IMR-90 (cell line): ENCODE measurements at regions not wholly inside any gene's neighbourhood (a gene's known extent, or its start where the extent isn't known, plus 50 kb on each side); places are given as distances from the start of the nearest gene placed in this dataset.

Experiments used
- ATAC-seq: fragments of 200-7000 bp; cut with Tn5 transposase; 2 replicates; pipeline ENCODE4 v1.9.1; 2020; ENCODE audit warnings: low read depth, mild to moderate bottlenecking, moderate library complexity
- BruUV-seq: library from RNA; stranded (reverse); fragments of 400-500 nt; replicated peaks from 2 replicates; lab custom pipeline; 2021; lab: Mats Ljungman, UMichigan
- CTCF ChIA-PET: fragments of 300-600 bp; formaldehyde crosslinking; extraction: SDS; loops from one replicate; lab custom pipeline; 2021; ENCODE audit warnings: antibody characterized with exemption; lab: Yijun Ruan, JAX
- POLR2A ChIA-PET: fragments of 300-600 bp; sonication (Branson Sonifier 250); formaldehyde crosslinking; loops from one replicate; lab custom pipeline; 2022; ENCODE audit warnings: antibody characterized with exemption; ENCODE audit not compliant: unreplicated experiment; lab: Charles Lee
- DNase-seq: peaks from one replicate; pipeline ENCODE4 v3.0.0; 2013
- H2AFZ ChIP-seq: replicated peaks from 2 replicates; pipeline ENCODE3; 2013; ENCODE audit warnings: low read length, mild to moderate bottlenecking; ENCODE audit not compliant: poor library complexity
- H2AK5ac ChIP-seq: 2 replicates; pipeline ENCODE4 v1.6.1; 2013; ENCODE audit warnings: low read depth, low read length, inconsistent platforms
- H2AK9ac ChIP-seq: replicated peaks from 2 replicates; pipeline ENCODE3; 2013; ENCODE audit warnings: mild to moderate bottlenecking, low read depth, low read length, moderate library complexity; ENCODE audit not compliant: poor library complexity
- H2BK120ac ChIP-seq: 2 replicates; pipeline ENCODE4 v1.6.1; 2013; ENCODE audit warnings: low read depth, low read length, inconsistent platforms
- H2BK15ac ChIP-seq: 3 replicates; pipeline ENCODE4 v1.6.1; 2013; ENCODE audit warnings: low read depth, low read length, inconsistent platforms
- H2BK20ac ChIP-seq: 2 replicates; pipeline ENCODE4 v1.6.1; 2013; ENCODE audit warnings: low read depth, mild to moderate bottlenecking, inconsistent platforms, low read length, moderate library complexity
- H2BK5ac ChIP-seq: 2 replicates; pipeline ENCODE4 v1.6.1; 2013; ENCODE audit warnings: mild to moderate bottlenecking, low read depth, low read length, inconsistent platforms; ENCODE audit not compliant: poor library complexity, severe bottlenecking
- H3K14ac ChIP-seq: replicated peaks from 2 replicates; pipeline ENCODE4 v1.6.1; 2013; ENCODE audit warnings: low read depth, low read length, inconsistent platforms
- H3K18ac ChIP-seq: 2 replicates; pipeline ENCODE4 v1.6.1; 2013; ENCODE audit warnings: low read depth, low read length, control low read depth
- H3K23ac ChIP-seq: 2 replicates; pipeline ENCODE4 v1.6.1; 2013; ENCODE audit warnings: low read depth, low read length, inconsistent platforms
- H3K27ac ChIP-seq: 2 replicates; pipeline ENCODE4 v1.5.1; 2013; ENCODE audit warnings: mild to moderate bottlenecking, control low read depth, low read length; ENCODE audit not compliant: insufficient read depth
- H3K27me3 ChIP-seq: 2 replicates; pipeline ENCODE4 v1.6.1; 2013; ENCODE audit warnings: low read length; ENCODE audit not compliant: control insufficient read depth, insufficient read depth
- H3K36me3 ChIP-seq: 2 replicates; pipeline ENCODE4 v1.6.1; 2013; ENCODE audit warnings: low read length, mixed read lengths; ENCODE audit not compliant: control insufficient read depth, insufficient read depth
- H3K4ac ChIP-seq: 2 replicates; pipeline ENCODE4 v1.6.1; 2013; ENCODE audit warnings: low read depth, low read length, inconsistent platforms
- H3K4me1 ChIP-seq: 2 replicates; pipeline ENCODE4 v1.6.1; 2013; ENCODE audit warnings: low read length, mixed read lengths; ENCODE audit not compliant: control insufficient read depth, insufficient read depth
- H3K4me2 ChIP-seq: 2 replicates; pipeline ENCODE4 v1.6.1; 2013; ENCODE audit warnings: low read depth, mild to moderate bottlenecking, control low read depth, low read length, moderate library complexity
- H3K4me3 ChIP-seq: 2 replicates; pipeline ENCODE4 v1.5.1; 2013; ENCODE audit warnings: low read depth, mild to moderate bottlenecking, control low read depth, low read length, moderate library complexity; ENCODE audit not compliant: insufficient read depth
- H3K56ac ChIP-seq: 2 replicates; pipeline ENCODE4 v1.6.1; 2013; ENCODE audit warnings: low read length, inconsistent platforms; ENCODE audit not compliant: insufficient read depth; ENCODE audit errors: extremely low read depth
- H3K79me1 ChIP-seq, 2 experiments: 2 replicates each; pipeline ENCODE4 v1.6.1; 2013; ENCODE audit warnings: low read length in 2 of 2, inconsistent platforms in 1 of 2, low read depth in 1 of 2
- H3K9ac ChIP-seq: 2 replicates; pipeline ENCODE4 v1.6.1; 2013; ENCODE audit warnings: low read depth, low read length, control low read depth
- H3K9me1 ChIP-seq: 2 replicates; pipeline ENCODE4 v1.6.1; 2013; ENCODE audit warnings: low read length, inconsistent platforms; ENCODE audit not compliant: insufficient read depth
- H3K9me3 ChIP-seq: 2 replicates; pipeline ENCODE4 v1.6.1; 2013; ENCODE audit warnings: low read length; ENCODE audit not compliant: control insufficient read depth, insufficient read depth
- H4K20me1 ChIP-seq: 2 replicates; pipeline ENCODE4 v1.6.1; 2013; ENCODE audit warnings: low read length, inconsistent platforms; ENCODE audit not compliant: insufficient read depth
- H4K5ac ChIP-seq: 2 replicates; pipeline ENCODE4 v1.6.1; 2013; ENCODE audit warnings: mild to moderate bottlenecking, low read depth, low read length, control low read depth
- H4K8ac ChIP-seq, 2 experiments: 2 replicates each; pipeline ENCODE4 v1.6.1; 2013; ENCODE audit warnings: low read depth in 2 of 2, low read length in 2 of 2, control low read depth in 1 of 2, inconsistent platforms in 1 of 2
- H4K91ac ChIP-seq: 2 replicates; pipeline ENCODE4 v1.6.1; 2013; ENCODE audit warnings: low read depth, low read length, inconsistent platforms; ENCODE audit not compliant: insufficient read depth
- BHLHE40 ChIP-seq: fragments of 150-350 bp; IDR thresholded peaks from 2 replicates; pipeline ENCODE4 v1.6.1; 2016; ENCODE audit warnings: mild to moderate bottlenecking, low read depth, low read length
- CEBPB ChIP-seq: IDR thresholded peaks from 2 replicates; pipeline ENCODE4 v1.6.1; 2012; ENCODE audit warnings: low read depth, low read length, improper control_type of control experiment
- CHD1 ChIP-seq: IDR thresholded peaks from 2 replicates; pipeline ENCODE4 v1.6.1; 2012; ENCODE audit warnings: low read depth, low read length, improper control_type of control experiment
- CTCF ChIP-seq: conservative IDR thresholded peaks from 2 replicates; pipeline ENCODE4 v1.5.1; 2012; ENCODE audit warnings: mild to moderate bottlenecking, low read depth, low read length, improper control_type of control experiment
- ELK1 ChIP-seq: fragments of 150-350 bp; IDR thresholded peaks from 2 replicates; pipeline ENCODE4 v1.6.1; 2016; ENCODE audit warnings: low read depth, mild to moderate bottlenecking, low read length, moderate library complexity, borderline replicate concordance
- FOS ChIP-seq: fragments of 150-350 bp; IDR thresholded peaks from 2 replicates; pipeline ENCODE4 v1.6.1; 2016; ENCODE audit warnings: low read depth, low read length
- MAFK ChIP-seq: IDR thresholded peaks from 2 replicates; pipeline ENCODE4 v1.6.1; 2012; ENCODE audit warnings: low read depth, low read length, improper control_type of control experiment
- MAZ ChIP-seq: IDR thresholded peaks from 2 replicates; pipeline ENCODE4 v1.6.1; 2012; ENCODE audit warnings: low read depth, mild to moderate bottlenecking, low read length, improper control_type of control experiment, moderate library complexity, borderline replicate concordance
- MXI1 ChIP-seq: IDR thresholded peaks from 2 replicates; pipeline ENCODE4 v1.6.1; 2012; ENCODE audit warnings: low read depth, mild to moderate bottlenecking, low read length, moderate library complexity, borderline replicate concordance
- NFE2L2 ChIP-seq: fragments of 150-350 bp; IDR thresholded peaks from 2 replicates; pipeline ENCODE4 v1.6.1; 2016; ENCODE audit warnings: low read depth, mild to moderate bottlenecking, low read length
- POLR2A ChIP-seq: IDR thresholded peaks from 2 replicates; pipeline ENCODE4 v1.6.1; 2012; ENCODE audit warnings: mild to moderate bottlenecking, low read depth, low read length
- RAD21 ChIP-seq: IDR thresholded peaks from 2 replicates; pipeline ENCODE4 v1.6.1; 2012; ENCODE audit warnings: low read length, improper control_type of control experiment
- RCOR1 ChIP-seq: IDR thresholded peaks from 2 replicates; pipeline ENCODE4 v1.6.1; 2012; ENCODE audit warnings: mild to moderate bottlenecking, low read length, improper control_type of control experiment; ENCODE audit not compliant: insufficient replicate concordance
- RFX5 ChIP-seq: IDR thresholded peaks from 2 replicates; pipeline ENCODE4 v1.8.0; 2012; ENCODE audit warnings: low read depth, mild to moderate bottlenecking, low read length, moderate library complexity
- SMC3 ChIP-seq: fragments of 150-350 bp; IDR thresholded peaks from 2 replicates; pipeline ENCODE4 v1.6.1; 2016; ENCODE audit warnings: low read depth, mild to moderate bottlenecking, antibody characterized with exemption, low read length, moderate library complexity
- USF2 ChIP-seq: fragments of 150-350 bp; IDR thresholded peaks from 2 replicates; pipeline ENCODE4 v1.6.1; 2017; ENCODE audit warnings: mild to moderate bottlenecking, antibody characterized with exemption, low read length, low read depth
- WGBS, 2 experiments: methylation state at CpG; one replicate each; pipeline versions ENCODE4 v1.1.5 to v1.1.7; 2013; ENCODE audit warnings: missing lambda C conversion rate in 2 of 2; ENCODE audit not compliant: insufficient read length in 1 of 2; ENCODE audit errors: extremely low coverage in 2 of 2; 5-methylcytosine and 5-hydroxymethylcytosine counted together
- dilution Hi-C: fragments of 300-500 bp; cut with HindIII; formaldehyde crosslinking; loops from one replicate; pipeline ENCODE4 v1.14.3; 2018; ENCODE audit warnings: low sequenced_read_pairs; ENCODE audit not compliant: unreplicated experiment
- in situ Hi-C: fragments of 300-500 bp; cut with MboI; formaldehyde crosslinking; loops from 3 replicates; pipeline ENCODE4 v1.14.3; 2019; ENCODE audit warnings: low sequenced_read_pairs, inconsistent platforms, mixed read lengths
- intact Hi-C: fragments of 100-400 bp; cut with micrococcal nuclease; formaldehyde crosslinking; loops from 2 replicates; pipeline ENCODE4 v1.10.0; 2022

- intact Hi-C loops: no loop called here
These were observed 107.9 kb upstream of the MAP3K7 start for GRCh38 chr6:90694802-90695201.

More at GRCh38 chr6:90694802-90695201, 107.9 kb upstream of the MAP3K7 start:
- TF ChIP-seq RCOR1: no peak
- TF ChIP-seq CHD1: no peak
- no peak for TF ChIP-seq MAFK
- TF ChIP-seq POLR2A: no peak
- no peak for TF ChIP-seq NFE2L2
- TF ChIP-seq BHLHE40: no peak
- TF ChIP-seq MAZ: no peak
- no peak for TF ChIP-seq SMC3
- TF ChIP-seq CTCF: no peak
- TF ChIP-seq ELK1: no peak
- TF ChIP-seq USF2: no peak
- no peak for TF ChIP-seq RFX5
- no peak for TF ChIP-seq RAD21
- TF ChIP-seq FOS: no peak
- no peak for TF ChIP-seq MXI1
- no peak for TF ChIP-seq CEBPB
- no peak for DNase-seq
- no peaks in the 10 kb centered on the region for H3K36me3 ChIP-seq
- no peak overlapping the region for H4K91ac ChIP-seq
- no peak overlapping the region for H4K5ac ChIP-seq
- H3K4me3 ChIP-seq: no peak overlapping the region
- H2BK20ac ChIP-seq: no peak overlapping the region
- no peaks in the 10 kb centered on the region for H3K9me1 ChIP-seq
- no peaks in the 10 kb centered on the region for H3K79me1 ChIP-seq
- no TSS peak for BruUV-seq
- H2AK5ac ChIP-seq: no peak overlapping the region
- H4K20me1 ChIP-seq: no peaks in the 10 kb centered on the region
- H3K4ac ChIP-seq: no peak overlapping the region
- no peaks in the 10 kb centered on the region for H3K4me1 ChIP-seq
- no peak overlapping the region for H3K9ac ChIP-seq
- H2BK5ac ChIP-seq: no peak overlapping the region
- dilution Hi-C loops: no loop called here
- no CpG with 5 or more reads among the region's 2 CpGs for WGBS, 2 experiments
- H2BK120ac ChIP-seq: no peak overlapping the region
- no peaks in the 10 kb centered on the region for H3K9me3 ChIP-seq
- H3K4me2 ChIP-seq: no peak overlapping the region
- H3K14ac ChIP-seq: no peak overlapping the region
- no peak overlapping the region for H2AK9ac ChIP-seq
- no peak overlapping the region for H4K8ac ChIP-seq
- no peak overlapping the region for H3K27ac ChIP-seq
- no peak overlapping the region for H2AFZ ChIP-seq
- no peak overlapping the region for H3K23ac ChIP-seq
- H3K18ac ChIP-seq: no peak overlapping the region
- in situ Hi-C loops: no loop called here
- no peak for ATAC-seq
- no peak overlapping the region for H2BK15ac ChIP-seq
- CTCF ChIA-PET: no interaction called here
- no peak overlapping the region for H3K56ac ChIP-seq
- POLR2A ChIA-PET: no interaction called here
- H3K27me3 ChIP-seq: no peaks in the 10 kb centered on the region
